Hepatocyte (in vitro differentiated cells): ENCODE measurements at regions not wholly inside any gene's neighbourhood (a gene's known extent, or its start where the extent isn't known, plus 50 kb on each side); places are given as distances from the start of the nearest gene placed in this dataset.

Experiments
- DNase-seq: peaks from one replicate; pipeline ENCODE4 v3.0.0-alpha.2; 2016; ENCODE audit warnings: low spot score
- H2AFZ ChIP-seq: fragments of 200-600 bp; sonication (generic); 2 replicates; pipeline ENCODE4 v1.6.0; 2016; ENCODE audit warnings: antibody characterized with exemption, mild to moderate bottlenecking
- H3K27ac ChIP-seq: fragments of 200-600 bp; sonication (generic); 2 replicates; pipeline ENCODE4 v1.5.1; 2016; ENCODE audit warnings: mild to moderate bottlenecking
- H3K27me3 ChIP-seq: fragments of 200-600 bp; sonication (generic); 2 replicates; pipeline ENCODE4 v1.6.1; 2016
- H3K36me3 ChIP-seq: fragments of 200-600 bp; sonication (generic); replicated peaks from 2 replicates; pipeline ENCODE4 v1.5.1; 2016; ENCODE audit warnings: low read depth; ENCODE audit not compliant: insufficient read depth
- H3K4me1 ChIP-seq: fragments of 200-600 bp; sonication (generic); 2 replicates; pipeline ENCODE4 v1.5.1; 2016; ENCODE audit warnings: mild to moderate bottlenecking, moderate library complexity; ENCODE audit not compliant: insufficient read depth
- H3K4me2 ChIP-seq: fragments of 200-600 bp; sonication (generic); 2 replicates; pipeline ENCODE4 v1.6.0; 2016
- H3K4me3 ChIP-seq: fragments of 200-600 bp; sonication (generic); 2 replicates; pipeline ENCODE4 v1.5.1; 2016; ENCODE audit warnings: mild to moderate bottlenecking
- H3K79me2 ChIP-seq: fragments of 200-600 bp; sonication (generic); 2 replicates; pipeline ENCODE4 v1.6.0; 2017; ENCODE audit warnings: mild to moderate bottlenecking
- H3K9me2 ChIP-seq: fragments of 200-600 bp; sonication (generic); replicated peaks from 2 replicates; pipeline ENCODE4 v1.6.0; 2017; ENCODE audit warnings: mild to moderate bottlenecking; ENCODE audit not compliant: insufficient read depth
- H3K9me3 ChIP-seq: fragments of 200-600 bp; sonication (generic); 2 replicates; pipeline ENCODE4 v1.5.1; 2016; ENCODE audit warnings: low read depth, mild to moderate bottlenecking
- H4K20me1 ChIP-seq: fragments of 200-600 bp; sonication (generic); 2 replicates; pipeline ENCODE4 v1.6.0; 2016; ENCODE audit warnings: mild to moderate bottlenecking; ENCODE audit not compliant: insufficient read depth, poor library complexity, severe bottlenecking
- CTCF ChIP-seq: fragments of 200-600 bp; sonication (generic); IDR thresholded peaks from 2 replicates; pipeline ENCODE4 v1.5.1; 2016; ENCODE audit warnings: antibody characterized with exemption, mild to moderate bottlenecking; ENCODE audit not compliant: poor library complexity
- EZH2 ChIP-seq: fragments of 200-600 bp; sonication (generic); IDR thresholded peaks from 2 replicates; pipeline ENCODE4 v1.6.1; 2016; ENCODE audit warnings: antibody characterized with exemption, mild to moderate bottlenecking, borderline replicate concordance
- EZH2phosphoT487 ChIP-seq: fragments of 200-600 bp; sonication (generic); IDR thresholded peaks from one replicate; pipeline ENCODE4 v1.6.1; 2018; ENCODE audit warnings: antibody characterized with exemption, mild to moderate bottlenecking, low read depth, moderate library complexity; ENCODE audit not compliant: unreplicated experiment, severe bottlenecking
- WGBS: methylation state at CpG from one replicate; pipeline ENCODE4 v1.1.6; 2016; ENCODE audit warnings: low lambda C conversion rate; ENCODE audit errors: missing lambda C conversion rate; 5-methylcytosine and 5-hydroxymethylcytosine counted together

- H3K4me2 ChIP-seq, result peak overlapping the region; percentile 60
- H3K4me1 ChIP-seq, result no peaks in the 10 kb centered on the region
- no peak overlapping the region for H2AFZ ChIP-seq
- no peaks in the 10 kb centered on the region for H4K20me1 ChIP-seq
- peak overlapping the region; percentile 55 for H3K27ac ChIP-seq
- H3K79me2 ChIP-seq, result no peaks in the 10 kb centered on the region
- no peak overlapping the region for H3K4me3 ChIP-seq
- H3K27me3 ChIP-seq, result no peaks in the 10 kb centered on the region
- TF ChIP-seq EZH2 (no peak), CTCF (no peak), EZH2phosphoT487 (no peak)
- no peak for DNase-seq
- no peaks in the 10 kb centered on the region for H3K9me2 ChIP-seq
- H3K9me3 ChIP-seq, result no peaks in the 10 kb centered on the region
- WGBS, result 70% methylated on average over 12 of the region's 12 CpGs
- H3K36me3 ChIP-seq, result no peaks in the 10 kb centered on the region
These were observed 263.1 kb downstream of the ACTR3B start for GRCh38 chr7:153022475-153023193.

- H3K79me2 ChIP-seq, result no peaks in the 10 kb centered on the region
- H3K27me3 ChIP-seq, result no peaks in the 10 kb centered on the region
- no peak overlapping the region for H3K4me2 ChIP-seq
- H3K4me3 ChIP-seq, result no peak overlapping the region
- DNase-seq, result no peak
- H3K9me2 ChIP-seq, result no peaks in the 10 kb centered on the region
- H2AFZ ChIP-seq, result no peak overlapping the region
- TF ChIP-seq EZH2 (no peak), CTCF (no peak), EZH2phosphoT487 (no peak)
- 79% methylated on average over 7 of the region's 7 CpGs for WGBS
- no peak overlapping the region for H3K27ac ChIP-seq
- H4K20me1 ChIP-seq, result no peaks in the 10 kb centered on the region
- no peaks in the 10 kb centered on the region for H3K36me3 ChIP-seq
- no peaks in the 10 kb centered on the region for H3K4me1 ChIP-seq
- no peaks in the 10 kb centered on the region for H3K9me3 ChIP-seq
These were observed 263.6 kb downstream of the ACTR3B start for GRCh38 chr7:153023194-153023592.

- Histone ChIP-seq H3K27ac (no peak overlapping the region), H3K36me3 (no peaks in the 10 kb centered on the region), H4K20me1 (no peaks in the 10 kb centered on the region), H3K4me2 (no peak overlapping the region), H3K9me3 (no peaks in the 10 kb centered on the region), H3K4me1 (no peaks in the 10 kb centered on the region), H3K9me2 (no peaks in the 10 kb centered on the region), H3K4me3 (no peak overlapping the region), H3K79me2 (no peaks in the 10 kb centered on the region), H2AFZ (no peak overlapping the region), H3K27me3 (no peaks in the 10 kb centered on the region)
- 90% methylated on average over 11 of the region's 11 CpGs for WGBS
- no peak for TF ChIP-seq EZH2phosphoT487
- no peak for TF ChIP-seq CTCF
- TF ChIP-seq EZH2, result no peak
- DNase-seq, result no peak
These were observed 267.7 kb downstream of the ACTR3B start for GRCh38 chr7:153027210-153027609.

- DNase-seq, result no peak
- H3K4me1 ChIP-seq, result no peaks in the 10 kb centered on the region
- no peak overlapping the region for H3K4me2 ChIP-seq
- H3K36me3 ChIP-seq, result no peaks in the 10 kb centered on the region
- 93% methylated on average over 13 of the region's 13 CpGs for WGBS
- no peaks in the 10 kb centered on the region for H3K9me2 ChIP-seq
- no peak overlapping the region for H3K27ac ChIP-seq
- no peaks in the 10 kb centered on the region for H3K9me3 ChIP-seq
- no peak overlapping the region for H3K4me3 ChIP-seq
- no peak overlapping the region for H2AFZ ChIP-seq
- no peak for TF ChIP-seq EZH2
- no peak for TF ChIP-seq CTCF
- no peak for TF ChIP-seq EZH2phosphoT487
- no peaks in the 10 kb centered on the region for H4K20me1 ChIP-seq
- no peaks in the 10 kb centered on the region for H3K27me3 ChIP-seq
- H3K79me2 ChIP-seq, result no peaks in the 10 kb centered on the region
These were observed 268.4 kb downstream of the ACTR3B start for GRCh38 chr7:153027904-153028303.
